Ovary (tissue), 3 donors: ENCODE measurements at regions not wholly inside any gene's neighbourhood (a gene's known extent, or its start where the extent isn't known, plus 50 kb on each side); places are given as distances from the start of the nearest gene placed in this dataset.

Experiments used
- EP300 ChIP-seq: sonication (generic); formaldehyde crosslinking; IDR thresholded peaks from one replicate; pipeline ENCODE4 v1.6.1; 2017; ENCODE audit warnings: antibody characterized with exemption
- POLR2A ChIP-seq: fragments of 450-650 bp; IDR thresholded peaks from one replicate; pipeline ENCODE4 v1.6.1; 2017; ENCODE audit warnings: antibody characterized with exemption, mild to moderate bottlenecking, moderate library complexity
- TF ChIP-seq, protein P1 (sequence below), 3 donors: fragments of 450-650 bp in 2 of 3; fragments of 200-600 bp in 1 of 3; IDR thresholded peaks; one replicate each; pipeline versions ENCODE4 v1.5.1 to v1.8.0; 2016 to 2022; ENCODE audit warnings: antibody characterized with exemption in 3 of 3, mild to moderate bottlenecking in 1 of 3
- donor health status: DM: no; HTN: no; CAD: no.

DNA sequence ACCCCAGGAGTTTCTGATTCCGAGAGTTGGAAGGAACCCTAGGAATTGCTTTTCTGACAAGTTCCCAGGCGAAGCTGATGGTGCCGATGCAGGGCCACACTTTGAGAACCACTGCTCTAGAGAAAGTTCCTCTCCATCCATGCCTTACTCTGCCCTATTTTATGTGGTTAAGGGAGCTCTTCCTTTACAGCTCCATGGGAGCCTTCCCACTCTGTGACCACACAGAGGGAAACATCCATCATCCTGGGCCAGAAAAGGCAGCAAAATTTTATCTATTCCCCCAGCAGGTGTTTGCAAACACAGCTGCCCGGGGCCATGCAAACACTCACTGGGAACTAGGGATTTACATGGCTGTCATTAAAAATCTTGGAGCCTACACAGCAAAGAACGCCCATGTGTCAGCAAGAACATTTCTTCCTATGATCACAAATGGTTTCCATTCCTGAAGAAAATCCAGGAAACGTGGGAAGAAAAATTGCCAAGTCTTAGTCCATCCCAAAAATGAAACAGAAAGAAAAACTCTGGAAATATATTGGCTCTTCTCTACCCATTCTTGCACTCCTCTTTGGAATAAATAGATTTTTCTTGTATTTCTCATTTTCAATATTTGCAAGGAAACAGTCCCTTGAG is 252.7 kb downstream of the PMP22 start:
- TF ChIP-seq POLR2A (no peak), EP300 (no peak)
- TF ChIP-seq, protein P1, sequence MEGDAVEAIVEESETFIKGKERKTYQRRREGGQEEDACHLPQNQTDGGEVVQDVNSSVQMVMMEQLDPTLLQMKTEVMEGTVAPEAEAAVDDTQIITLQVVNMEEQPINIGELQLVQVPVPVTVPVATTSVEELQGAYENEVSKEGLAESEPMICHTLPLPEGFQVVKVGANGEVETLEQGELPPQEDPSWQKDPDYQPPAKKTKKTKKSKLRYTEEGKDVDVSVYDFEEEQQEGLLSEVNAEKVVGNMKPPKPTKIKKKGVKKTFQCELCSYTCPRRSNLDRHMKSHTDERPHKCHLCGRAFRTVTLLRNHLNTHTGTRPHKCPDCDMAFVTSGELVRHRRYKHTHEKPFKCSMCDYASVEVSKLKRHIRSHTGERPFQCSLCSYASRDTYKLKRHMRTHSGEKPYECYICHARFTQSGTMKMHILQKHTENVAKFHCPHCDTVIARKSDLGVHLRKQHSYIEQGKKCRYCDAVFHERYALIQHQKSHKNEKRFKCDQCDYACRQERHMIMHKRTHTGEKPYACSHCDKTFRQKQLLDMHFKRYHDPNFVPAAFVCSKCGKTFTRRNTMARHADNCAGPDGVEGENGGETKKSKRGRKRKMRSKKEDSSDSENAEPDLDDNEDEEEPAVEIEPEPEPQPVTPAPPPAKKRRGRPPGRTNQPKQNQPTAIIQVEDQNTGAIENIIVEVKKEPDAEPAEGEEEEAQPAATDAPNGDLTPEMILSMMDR (IDR thresholded peaks at IDR 0.05) = no peak
